MM.1S (cell line): ENCODE measurements at regions not wholly inside any gene's neighbourhood (a gene's known extent, or its start where the extent isn't known, plus 50 kb on each side); places are given as distances from the start of the nearest gene placed in this dataset.

ENCODE experiments used
- DNase-seq: peaks from one replicate; pipeline ENCODE4 v3.0.0-alpha.2; 2015
- H2AFZ ChIP-seq: fragments of 300-600 bp; sonication (generic); 2 replicates; pipeline ENCODE4 v1.6.0; 2016; ENCODE audit warnings: antibody characterized with exemption, low read length
- H3F3A ChIP-seq: fragments of 300-600 bp; sonication (generic); 2 replicates; pipeline ENCODE4 v1.6.1; 2016; ENCODE audit warnings: mild to moderate bottlenecking, antibody characterized with exemption, low read length, moderate library complexity, mixed read lengths; ENCODE audit not compliant: insufficient read depth
- H3K27ac ChIP-seq: fragments of 300-600 bp; sonication (generic); 2 replicates; pipeline ENCODE4 v1.5.1; 2016; ENCODE audit warnings: mild to moderate bottlenecking, low read length
- H3K27me3 ChIP-seq: fragments of 300-600 bp; sonication (generic); replicated peaks from 2 replicates; pipeline ENCODE4 v1.6.0; 2016; ENCODE audit warnings: low read length; ENCODE audit not compliant: insufficient read depth
- H3K36me3 ChIP-seq: fragments of 300-600 bp; sonication (generic); replicated peaks from 2 replicates; pipeline ENCODE4 v1.6.1; 2016; ENCODE audit warnings: mild to moderate bottlenecking, low read length, mixed read lengths; ENCODE audit not compliant: insufficient read depth
- H3K4me1 ChIP-seq: fragments of 300-600 bp; sonication (generic); 2 replicates; pipeline ENCODE4 v1.6.1; 2016; ENCODE audit warnings: low read length, mixed read lengths
- H3K4me2 ChIP-seq: fragments of 300-600 bp; sonication (generic); 2 replicates; pipeline ENCODE4 v1.6.0; 2016; ENCODE audit warnings: low read depth, low read length
- H3K4me3 ChIP-seq: fragments of 300-600 bp; sonication (generic); 2 replicates; pipeline ENCODE4 v1.5.1; 2016; ENCODE audit warnings: low read length, mixed read lengths
- H3K79me2 ChIP-seq: fragments of 300-600 bp; sonication (generic); 2 replicates; pipeline ENCODE4 v1.6.1; 2016; ENCODE audit warnings: mixed run types, low read length, mixed read lengths
- H3K9ac ChIP-seq: fragments of 300-600 bp; sonication (generic); 2 replicates; pipeline ENCODE4 v1.6.1; 2016; ENCODE audit warnings: low read length, mixed read lengths
- H3K9me2 ChIP-seq: fragments of 300-600 bp; sonication (generic); replicated peaks from 2 replicates; pipeline ENCODE4 v1.6.1; 2016; ENCODE audit warnings: mild to moderate bottlenecking, low read length, mixed read lengths; ENCODE audit not compliant: insufficient read depth
- H3K9me3 ChIP-seq: fragments of 300-600 bp; sonication (generic); replicated peaks from 2 replicates; pipeline ENCODE4 v1.6.1; 2016; ENCODE audit warnings: mild to moderate bottlenecking, low read length, mixed read lengths; ENCODE audit not compliant: insufficient read depth
- H4K20me1 ChIP-seq: fragments of 300-600 bp; sonication (generic); 2 replicates; pipeline ENCODE4 v1.6.1; 2016; ENCODE audit warnings: mild to moderate bottlenecking, low read length, moderate library complexity, mixed read lengths; ENCODE audit not compliant: insufficient read depth
- CTCF ChIP-seq: fragments of 300-600 bp; sonication (generic); IDR thresholded peaks from 2 replicates; pipeline ENCODE4 v1.5.1; 2016; ENCODE audit warnings: antibody characterized with exemption, low read length, mixed read lengths
- EZH2 ChIP-seq: fragments of 300-600 bp; sonication (generic); optimal IDR thresholded peaks from 2 replicates; pipeline ENCODE3; 2017; ENCODE audit warnings: low read depth, mild to moderate bottlenecking, antibody characterized with exemption, low read length, mixed read lengths
- EZH2phosphoT487 ChIP-seq: fragments of 300-600 bp; sonication (generic); IDR thresholded peaks from 2 replicates; pipeline ENCODE4 v1.6.1; 2018; ENCODE audit warnings: antibody characterized with exemption, low read length

- Histone ChIP-seq H3K4me2 (no peak overlapping the region), H3K9ac (no peak overlapping the region)
Observed at GRCh38 chr5:13606051-13606450, 338.4 kb downstream of the DNAH5 start.

GRCh38 chr5:13601112-13601511 lies 343.4 kb downstream of the DNAH5 start:
- Histone ChIP-seq H3K4me1 (no peaks in the 10 kb centered on the region), H3K27me3 (no peaks in the 10 kb centered on the region), H3K4me2 (no peak overlapping the region), H4K20me1 (no peaks in the 10 kb centered on the region), H3K36me3 (no peaks in the 10 kb centered on the region), H3K27ac (no peak overlapping the region), H2AFZ (no peak overlapping the region), H3K79me2 (no peaks in the 10 kb centered on the region), H3K9ac (no peak overlapping the region), H3K9me3 (no peaks in the 10 kb centered on the region), H3K4me3 (no peak overlapping the region), H3K9me2 (no peaks in the 10 kb centered on the region), H3F3A (no peaks in the 10 kb centered on the region)
- no peak for TF ChIP-seq EZH2
- no peak for DNase-seq

More at GRCh38 chr5:13606051-13606450, 338.4 kb downstream of the DNAH5 start:
- Histone ChIP-seq H4K20me1 (no peaks in the 10 kb centered on the region), H3K4me3 (no peak overlapping the region), H3K36me3 (no peaks in the 10 kb centered on the region), H2AFZ (no peak overlapping the region), H3F3A (no peaks in the 10 kb centered on the region), H3K79me2 (no peaks in the 10 kb centered on the region), H3K4me1 (no peaks in the 10 kb centered on the region), H3K9me2 (no peaks in the 10 kb centered on the region), H3K27me3 (no peaks in the 10 kb centered on the region), H3K27ac (no peak overlapping the region), H3K9me3 (no peaks in the 10 kb centered on the region)
- no peak for TF ChIP-seq EZH2
- no peak for TF ChIP-seq CTCF
- TF ChIP-seq EZH2phosphoT487: no peak
- no peak for DNase-seq

DNA sequence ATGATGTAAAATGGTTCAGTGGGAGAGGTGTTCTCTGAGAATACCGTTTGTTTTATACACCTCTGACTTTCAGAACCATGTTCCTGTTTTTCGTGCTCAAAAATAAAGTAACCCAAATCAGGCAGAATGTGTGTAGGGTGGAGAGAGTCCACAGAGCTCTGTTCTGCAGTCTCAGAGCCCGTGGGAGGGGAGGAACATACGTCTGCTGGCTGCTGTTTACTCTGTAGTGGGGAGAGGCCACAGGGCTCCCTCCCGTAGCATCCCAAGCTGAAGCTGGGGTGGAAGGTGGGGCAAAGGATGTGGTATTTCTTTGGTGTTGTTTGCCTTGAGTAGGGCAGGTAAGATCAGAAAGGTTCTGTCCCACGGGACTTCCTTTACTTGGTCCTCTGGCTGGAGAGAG lies 348.5 kb downstream of the DNAH5 start:
- TF ChIP-seq EZH2 (no peak), EZH2phosphoT487 (no peak), CTCF (no peak)
- Histone ChIP-seq H3K79me2 (no peaks in the 10 kb centered on the region), H3K4me3 (no peak overlapping the region), H3K36me3 (no peaks in the 10 kb centered on the region), H3K4me2 (no peak overlapping the region), H3F3A (no peaks in the 10 kb centered on the region), H3K9me3 (no peaks in the 10 kb centered on the region), H3K9me2 (no peaks in the 10 kb centered on the region), H3K4me1 (no peaks in the 10 kb centered on the region), H2AFZ (no peak overlapping the region), H3K27me3 (no peaks in the 10 kb centered on the region), H4K20me1 (no peaks in the 10 kb centered on the region), H3K9ac (no peak overlapping the region), H3K27ac (no peak overlapping the region)
- DNase-seq: no peak

DNA sequence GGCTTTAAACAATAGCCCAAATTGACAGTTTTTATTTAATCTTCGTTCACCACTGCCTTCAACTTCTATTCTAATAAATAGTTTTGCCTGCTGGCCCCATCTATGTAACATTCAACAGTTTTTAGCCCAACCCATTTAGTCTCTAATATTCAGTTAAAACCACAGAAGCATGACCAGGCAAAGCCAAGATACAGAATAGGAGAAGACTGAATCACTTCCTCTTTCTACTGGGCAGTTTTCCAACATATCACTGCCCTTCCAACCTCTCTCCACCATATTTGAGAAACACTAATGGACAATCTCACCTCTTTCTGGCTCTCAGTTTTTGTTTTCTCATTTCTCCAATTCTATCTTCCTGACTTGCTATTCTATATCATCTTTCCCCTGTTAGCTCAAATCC lies 352.9 kb downstream of the DNAH5 start:
- TF ChIP-seq CTCF (no peak), EZH2phosphoT487 (no peak), EZH2 (no peak)
- H4K20me1 ChIP-seq: no peaks in the 10 kb centered on the region
- H3K4me1 ChIP-seq: no peaks in the 10 kb centered on the region
- no peaks in the 10 kb centered on the region for H3K36me3 ChIP-seq
- H3F3A ChIP-seq: no peaks in the 10 kb centered on the region
- H3K9ac ChIP-seq: no peak overlapping the region
- no peak for DNase-seq
- no peak overlapping the region for H3K27ac ChIP-seq
- H3K4me3 ChIP-seq: no peak overlapping the region
- no peak overlapping the region for H3K4me2 ChIP-seq
- no peaks in the 10 kb centered on the region for H3K9me2 ChIP-seq
- no peaks in the 10 kb centered on the region for H3K79me2 ChIP-seq
- H3K27me3 ChIP-seq: no peaks in the 10 kb centered on the region
- H2AFZ ChIP-seq: no peak overlapping the region
- H3K9me3 ChIP-seq: no peaks in the 10 kb centered on the region
